HEK293 (cell line): ENCODE measurements at regions not wholly inside any gene's neighbourhood (a gene's known extent, or its start where the extent isn't known, plus 50 kb on each side); places are given as distances from the start of the nearest gene placed in this dataset.

Experiments
- GLI4 ChIP-seq: fragments of 450-650 bp; formaldehyde crosslinking; IDR thresholded peaks from 2 replicates; pipeline ENCODE4 v1.5.1; 2016; ENCODE audit warnings: missing biosample characterization, missing genetic modification characterization
- GLIS2 ChIP-seq: fragments of 450-650 bp; formaldehyde crosslinking; IDR thresholded peaks from 2 replicates; pipeline ENCODE4 v1.5.1; 2016; ENCODE audit warnings: missing biosample characterization, missing genetic modification characterization
- KLF16 ChIP-seq: fragments of 450-650 bp; formaldehyde crosslinking; IDR thresholded peaks from 2 replicates; pipeline ENCODE4 v1.5.1; 2017; ENCODE audit warnings: missing biosample characterization, missing genetic modification characterization
- TRIM28 ChIP-seq: IDR thresholded peaks from 2 replicates; pipeline ENCODE4 v1.6.1; 2011; ENCODE audit warnings: low read length, control low read depth, borderline replicate concordance
- ZNF10 ChIP-seq: fragments of 450-650 bp; formaldehyde crosslinking; IDR thresholded peaks from 2 replicates; pipeline ENCODE4 v1.5.1; 2017; ENCODE audit warnings: missing biosample characterization, missing genetic modification characterization
- ZNF132 ChIP-seq: fragments of 450-650 bp; formaldehyde crosslinking; IDR thresholded peaks from 2 replicates; pipeline ENCODE4 v1.5.1; 2017; ENCODE audit warnings: missing biosample characterization, missing genetic modification characterization, borderline replicate concordance
- ZNF221 ChIP-seq: fragments of 450-650 bp; formaldehyde crosslinking; IDR thresholded peaks from 2 replicates; pipeline ENCODE4 v1.5.1; 2017; ENCODE audit warnings: missing biosample characterization, missing genetic modification characterization, borderline replicate concordance
- ZNF354C ChIP-seq: fragments of 450-650 bp; formaldehyde crosslinking; IDR thresholded peaks from 2 replicates; pipeline ENCODE4 v1.5.1; 2016; ENCODE audit warnings: missing biosample characterization, missing genetic modification characterization, low read depth, borderline replicate concordance
- ZNF37A ChIP-seq: fragments of 450-650 bp; IDR thresholded peaks from 2 replicates; pipeline ENCODE4 v1.5.1; 2018; ENCODE audit warnings: missing biosample characterization, missing genetic modification characterization
- ZNF530 ChIP-seq: fragments of 450-650 bp; formaldehyde crosslinking; IDR thresholded peaks from 2 replicates; pipeline ENCODE4 v1.5.1; 2016; ENCODE audit warnings: low read depth, missing biosample characterization, missing genetic modification characterization
- ZNF544 ChIP-seq: fragments of 450-650 bp; formaldehyde crosslinking; IDR thresholded peaks from 2 replicates; pipeline ENCODE4 v1.5.0; 2017; ENCODE audit warnings: missing biosample characterization, missing genetic modification characterization
- ZNF549 ChIP-seq: fragments of 450-650 bp; IDR thresholded peaks from 2 replicates; pipeline ENCODE4 v1.5.1; 2018; ENCODE audit warnings: missing biosample characterization, missing genetic modification characterization, mild to moderate bottlenecking, inconsistent platforms, moderate library complexity
- ZNF677 ChIP-seq: fragments of 450-650 bp; IDR thresholded peaks from 2 replicates; pipeline ENCODE4 v1.5.0; 2018; ENCODE audit warnings: missing biosample characterization, mild to moderate bottlenecking, missing genetic modification characterization, moderate library complexity
- ZNF76 ChIP-seq: fragments of 450-650 bp; formaldehyde crosslinking; IDR thresholded peaks from 2 replicates; pipeline ENCODE4; 2016; ENCODE audit warnings: low read depth, missing biosample characterization, missing genetic modification characterization, borderline replicate concordance
- ZNF785 ChIP-seq: fragments of 450-650 bp; formaldehyde crosslinking; IDR thresholded peaks from 2 replicates; pipeline ENCODE4 v1.5.1; 2016; ENCODE audit warnings: missing biosample characterization, missing genetic modification characterization
- ZSCAN30 ChIP-seq: fragments of 450-650 bp; IDR thresholded peaks from 2 replicates; pipeline ENCODE4 v1.5.1; 2018; ENCODE audit warnings: missing biosample characterization, mild to moderate bottlenecking, missing genetic modification characterization, moderate library complexity
- TF ChIP-seq, protein P1 (sequence below): fragments of 450-650 bp; IDR thresholded peaks from 2 replicates; pipeline ENCODE4 v1.5.1; 2018; ENCODE audit warnings: missing biosample characterization, mild to moderate bottlenecking, missing genetic modification characterization
- TF ChIP-seq, protein P2 (sequence below): fragments of 450-650 bp; formaldehyde crosslinking; IDR thresholded peaks from 2 replicates; pipeline ENCODE4 v1.5.1; 2016; ENCODE audit warnings: missing biosample characterization, missing genetic modification characterization, borderline replicate concordance
- TF ChIP-seq, protein P3 (sequence below): fragments of 450-650 bp; formaldehyde crosslinking; IDR thresholded peaks from 2 replicates; pipeline ENCODE4 v1.5.1; 2017; ENCODE audit warnings: missing biosample characterization, missing genetic modification characterization
- TF ChIP-seq, protein P4 (sequence below): fragments of 450-650 bp; formaldehyde crosslinking; IDR thresholded peaks from 2 replicates; pipeline ENCODE4 v1.5.1; 2016; ENCODE audit warnings: missing biosample characterization, missing genetic modification characterization
- TF ChIP-seq, protein P5 (sequence below): fragments of 450-650 bp; formaldehyde crosslinking; IDR thresholded peaks from 2 replicates; pipeline ENCODE4 v1.5.1; 2016; ENCODE audit warnings: missing biosample characterization, missing genetic modification characterization
- TF ChIP-seq, protein P6 (sequence below): fragments of 450-650 bp; formaldehyde crosslinking; IDR thresholded peaks from 2 replicates; pipeline ENCODE4 v1.5.1; 2016; ENCODE audit warnings: missing biosample characterization, missing genetic modification characterization, borderline replicate concordance

DNA sequence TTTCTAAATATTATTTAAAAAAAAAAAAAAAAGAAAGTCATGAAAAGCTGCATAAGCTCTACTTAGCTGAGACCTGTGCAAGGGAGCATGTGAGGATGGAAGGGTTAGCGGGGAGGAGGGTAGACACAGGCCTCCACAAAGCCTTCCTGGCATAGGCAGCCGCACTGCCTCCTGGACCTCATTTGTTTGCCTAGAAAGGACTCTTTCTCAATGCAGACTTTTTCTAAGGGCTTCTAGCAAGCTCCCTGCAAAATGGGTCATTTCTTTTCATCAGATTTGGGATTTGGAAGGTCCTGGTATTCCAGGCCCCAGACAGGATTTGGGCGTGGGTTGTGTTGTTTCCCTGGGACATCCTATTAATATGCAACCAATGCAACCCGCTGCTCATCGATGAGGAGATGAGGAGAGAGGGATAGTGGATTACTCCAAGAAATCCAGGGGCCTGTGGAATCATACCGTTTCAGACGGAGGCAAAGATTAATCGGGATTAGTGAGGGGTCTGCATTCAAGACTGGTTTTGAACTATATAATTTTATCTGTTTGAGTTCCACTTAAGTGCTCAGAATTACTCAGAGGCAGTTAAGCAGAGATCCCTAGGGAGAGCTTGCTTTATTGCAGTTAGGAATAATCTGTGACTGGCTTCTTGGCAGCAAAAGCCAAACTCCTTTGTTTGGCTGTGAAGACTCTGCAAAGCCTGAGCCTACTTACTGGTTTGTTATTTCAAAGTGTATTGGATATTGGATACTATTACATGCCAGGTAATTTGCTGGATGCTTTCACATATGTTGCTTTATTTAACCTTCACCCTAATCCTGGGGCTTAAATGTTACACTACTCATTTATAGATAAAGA is 106.9 kb upstream of the NAV2 start (continued):
- TF ChIP-seq, protein P1, sequence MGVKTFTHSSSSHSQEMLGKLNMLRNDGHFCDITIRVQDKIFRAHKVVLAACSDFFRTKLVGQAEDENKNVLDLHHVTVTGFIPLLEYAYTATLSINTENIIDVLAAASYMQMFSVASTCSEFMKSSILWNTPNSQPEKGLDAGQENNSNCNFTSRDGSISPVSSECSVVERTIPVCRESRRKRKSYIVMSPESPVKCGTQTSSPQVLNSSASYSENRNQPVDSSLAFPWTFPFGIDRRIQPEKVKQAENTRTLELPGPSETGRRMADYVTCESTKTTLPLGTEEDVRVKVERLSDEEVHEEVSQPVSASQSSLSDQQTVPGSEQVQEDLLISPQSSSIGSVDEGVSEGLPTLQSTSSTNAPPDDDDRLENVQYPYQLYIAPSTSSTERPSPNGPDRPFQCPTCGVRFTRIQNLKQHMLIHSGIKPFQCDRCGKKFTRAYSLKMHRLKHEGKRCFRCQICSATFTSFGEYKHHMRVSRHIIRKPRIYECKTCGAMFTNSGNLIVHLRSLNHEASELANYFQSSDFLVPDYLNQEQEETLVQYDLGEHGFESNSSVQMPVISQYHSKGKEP (tag by site-specific recombination): peak; percentile 43; the same call in 1 of the 2 replicates
- TF ChIP-seq, protein P2, sequence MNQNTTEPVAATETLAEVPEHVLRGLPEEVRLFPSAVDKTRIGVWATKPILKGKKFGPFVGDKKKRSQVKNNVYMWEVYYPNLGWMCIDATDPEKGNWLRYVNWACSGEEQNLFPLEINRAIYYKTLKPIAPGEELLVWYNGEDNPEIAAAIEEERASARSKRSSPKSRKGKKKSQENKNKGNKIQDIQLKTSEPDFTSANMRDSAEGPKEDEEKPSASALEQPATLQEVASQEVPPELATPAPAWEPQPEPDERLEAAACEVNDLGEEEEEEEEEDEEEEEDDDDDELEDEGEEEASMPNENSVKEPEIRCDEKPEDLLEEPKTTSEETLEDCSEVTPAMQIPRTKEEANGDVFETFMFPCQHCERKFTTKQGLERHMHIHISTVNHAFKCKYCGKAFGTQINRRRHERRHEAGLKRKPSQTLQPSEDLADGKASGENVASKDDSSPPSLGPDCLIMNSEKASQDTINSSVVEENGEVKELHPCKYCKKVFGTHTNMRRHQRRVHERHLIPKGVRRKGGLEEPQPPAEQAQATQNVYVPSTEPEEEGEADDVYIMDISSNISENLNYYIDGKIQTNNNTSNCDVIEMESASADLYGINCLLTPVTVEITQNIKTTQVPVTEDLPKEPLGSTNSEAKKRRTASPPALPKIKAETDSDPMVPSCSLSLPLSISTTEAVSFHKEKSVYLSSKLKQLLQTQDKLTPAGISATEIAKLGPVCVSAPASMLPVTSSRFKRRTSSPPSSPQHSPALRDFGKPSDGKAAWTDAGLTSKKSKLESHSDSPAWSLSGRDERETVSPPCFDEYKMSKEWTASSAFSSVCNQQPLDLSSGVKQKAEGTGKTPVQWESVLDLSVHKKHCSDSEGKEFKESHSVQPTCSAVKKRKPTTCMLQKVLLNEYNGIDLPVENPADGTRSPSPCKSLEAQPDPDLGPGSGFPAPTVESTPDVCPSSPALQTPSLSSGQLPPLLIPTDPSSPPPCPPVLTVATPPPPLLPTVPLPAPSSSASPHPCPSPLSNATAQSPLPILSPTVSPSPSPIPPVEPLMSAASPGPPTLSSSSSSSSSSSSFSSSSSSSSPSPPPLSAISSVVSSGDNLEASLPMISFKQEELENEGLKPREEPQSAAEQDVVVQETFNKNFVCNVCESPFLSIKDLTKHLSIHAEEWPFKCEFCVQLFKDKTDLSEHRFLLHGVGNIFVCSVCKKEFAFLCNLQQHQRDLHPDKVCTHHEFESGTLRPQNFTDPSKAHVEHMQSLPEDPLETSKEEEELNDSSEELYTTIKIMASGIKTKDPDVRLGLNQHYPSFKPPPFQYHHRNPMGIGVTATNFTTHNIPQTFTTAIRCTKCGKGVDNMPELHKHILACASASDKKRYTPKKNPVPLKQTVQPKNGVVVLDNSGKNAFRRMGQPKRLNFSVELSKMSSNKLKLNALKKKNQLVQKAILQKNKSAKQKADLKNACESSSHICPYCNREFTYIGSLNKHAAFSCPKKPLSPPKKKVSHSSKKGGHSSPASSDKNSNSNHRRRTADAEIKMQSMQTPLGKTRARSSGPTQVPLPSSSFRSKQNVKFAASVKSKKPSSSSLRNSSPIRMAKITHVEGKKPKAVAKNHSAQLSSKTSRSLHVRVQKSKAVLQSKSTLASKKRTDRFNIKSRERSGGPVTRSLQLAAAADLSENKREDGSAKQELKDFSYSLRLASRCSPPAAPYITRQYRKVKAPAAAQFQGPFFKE: no peak
- TF ChIP-seq ZNF549 (tag by site-specific recombination): no peak
- no peak for TF ChIP-seq ZNF221 (tag by site-specific recombination)
- TF ChIP-seq, protein P3, sequence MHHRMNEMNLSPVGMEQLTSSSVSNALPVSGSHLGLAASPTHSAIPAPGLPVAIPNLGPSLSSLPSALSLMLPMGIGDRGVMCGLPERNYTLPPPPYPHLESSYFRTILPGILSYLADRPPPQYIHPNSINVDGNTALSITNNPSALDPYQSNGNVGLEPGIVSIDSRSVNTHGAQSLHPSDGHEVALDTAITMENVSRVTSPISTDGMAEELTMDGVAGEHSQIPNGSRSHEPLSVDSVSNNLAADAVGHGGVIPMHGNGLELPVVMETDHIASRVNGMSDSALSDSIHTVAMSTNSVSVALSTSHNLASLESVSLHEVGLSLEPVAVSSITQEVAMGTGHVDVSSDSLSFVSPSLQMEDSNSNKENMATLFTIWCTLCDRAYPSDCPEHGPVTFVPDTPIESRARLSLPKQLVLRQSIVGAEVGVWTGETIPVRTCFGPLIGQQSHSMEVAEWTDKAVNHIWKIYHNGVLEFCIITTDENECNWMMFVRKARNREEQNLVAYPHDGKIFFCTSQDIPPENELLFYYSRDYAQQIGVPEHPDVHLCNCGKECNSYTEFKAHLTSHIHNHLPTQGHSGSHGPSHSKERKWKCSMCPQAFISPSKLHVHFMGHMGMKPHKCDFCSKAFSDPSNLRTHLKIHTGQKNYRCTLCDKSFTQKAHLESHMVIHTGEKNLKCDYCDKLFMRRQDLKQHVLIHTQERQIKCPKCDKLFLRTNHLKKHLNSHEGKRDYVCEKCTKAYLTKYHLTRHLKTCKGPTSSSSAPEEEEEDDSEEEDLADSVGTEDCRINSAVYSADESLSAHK: 0 out of 2 replicates have a peak, but pooled peaks have one; percentile 32
- TF ChIP-seq TRIM28: peak; percentile 34; the same call in 1 of the 2 replicates
- TF ChIP-seq GLI4 (tag by site-specific recombination): no peak
- no peak for TF ChIP-seq GLIS2 (tag by site-specific recombination)
- no peak for TF ChIP-seq ZNF76 (tag by site-specific recombination)
- no peak for TF ChIP-seq ZNF785 (tag by site-specific recombination)
- TF ChIP-seq ZNF132: no peak
- TF ChIP-seq, protein P4, sequence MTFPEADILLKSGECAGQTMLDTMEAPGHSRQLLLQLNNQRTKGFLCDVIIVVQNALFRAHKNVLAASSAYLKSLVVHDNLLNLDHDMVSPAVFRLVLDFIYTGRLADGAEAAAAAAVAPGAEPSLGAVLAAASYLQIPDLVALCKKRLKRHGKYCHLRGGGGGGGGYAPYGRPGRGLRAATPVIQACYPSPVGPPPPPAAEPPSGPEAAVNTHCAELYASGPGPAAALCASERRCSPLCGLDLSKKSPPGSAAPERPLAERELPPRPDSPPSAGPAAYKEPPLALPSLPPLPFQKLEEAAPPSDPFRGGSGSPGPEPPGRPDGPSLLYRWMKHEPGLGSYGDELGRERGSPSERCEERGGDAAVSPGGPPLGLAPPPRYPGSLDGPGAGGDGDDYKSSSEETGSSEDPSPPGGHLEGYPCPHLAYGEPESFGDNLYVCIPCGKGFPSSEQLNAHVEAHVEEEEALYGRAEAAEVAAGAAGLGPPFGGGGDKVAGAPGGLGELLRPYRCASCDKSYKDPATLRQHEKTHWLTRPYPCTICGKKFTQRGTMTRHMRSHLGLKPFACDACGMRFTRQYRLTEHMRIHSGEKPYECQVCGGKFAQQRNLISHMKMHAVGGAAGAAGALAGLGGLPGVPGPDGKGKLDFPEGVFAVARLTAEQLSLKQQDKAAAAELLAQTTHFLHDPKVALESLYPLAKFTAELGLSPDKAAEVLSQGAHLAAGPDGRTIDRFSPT (tag by site-specific recombination): no peak
- TF ChIP-seq ZNF37A (tag by site-specific recombination): no peak
- no peak for TF ChIP-seq ZNF530 (tag by site-specific recombination)
- no peak for TF ChIP-seq ZNF10 (tag by site-specific recombination)
- TF ChIP-seq, protein P5, sequence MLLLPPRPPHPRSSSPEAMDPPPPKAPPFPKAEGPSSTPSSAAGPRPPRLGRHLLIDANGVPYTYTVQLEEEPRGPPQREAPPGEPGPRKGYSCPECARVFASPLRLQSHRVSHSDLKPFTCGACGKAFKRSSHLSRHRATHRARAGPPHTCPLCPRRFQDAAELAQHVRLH (tag by site-specific recombination): peak; percentile 20; the same call in 1 of the 2 replicates
- no peak for TF ChIP-seq ZSCAN30
- TF ChIP-seq ZNF354C (tag by site-specific recombination): no peak
- TF ChIP-seq KLF16: no peak
- no peak for TF ChIP-seq ZNF677 (tag by site-specific recombination)
- TF ChIP-seq, protein P6, sequence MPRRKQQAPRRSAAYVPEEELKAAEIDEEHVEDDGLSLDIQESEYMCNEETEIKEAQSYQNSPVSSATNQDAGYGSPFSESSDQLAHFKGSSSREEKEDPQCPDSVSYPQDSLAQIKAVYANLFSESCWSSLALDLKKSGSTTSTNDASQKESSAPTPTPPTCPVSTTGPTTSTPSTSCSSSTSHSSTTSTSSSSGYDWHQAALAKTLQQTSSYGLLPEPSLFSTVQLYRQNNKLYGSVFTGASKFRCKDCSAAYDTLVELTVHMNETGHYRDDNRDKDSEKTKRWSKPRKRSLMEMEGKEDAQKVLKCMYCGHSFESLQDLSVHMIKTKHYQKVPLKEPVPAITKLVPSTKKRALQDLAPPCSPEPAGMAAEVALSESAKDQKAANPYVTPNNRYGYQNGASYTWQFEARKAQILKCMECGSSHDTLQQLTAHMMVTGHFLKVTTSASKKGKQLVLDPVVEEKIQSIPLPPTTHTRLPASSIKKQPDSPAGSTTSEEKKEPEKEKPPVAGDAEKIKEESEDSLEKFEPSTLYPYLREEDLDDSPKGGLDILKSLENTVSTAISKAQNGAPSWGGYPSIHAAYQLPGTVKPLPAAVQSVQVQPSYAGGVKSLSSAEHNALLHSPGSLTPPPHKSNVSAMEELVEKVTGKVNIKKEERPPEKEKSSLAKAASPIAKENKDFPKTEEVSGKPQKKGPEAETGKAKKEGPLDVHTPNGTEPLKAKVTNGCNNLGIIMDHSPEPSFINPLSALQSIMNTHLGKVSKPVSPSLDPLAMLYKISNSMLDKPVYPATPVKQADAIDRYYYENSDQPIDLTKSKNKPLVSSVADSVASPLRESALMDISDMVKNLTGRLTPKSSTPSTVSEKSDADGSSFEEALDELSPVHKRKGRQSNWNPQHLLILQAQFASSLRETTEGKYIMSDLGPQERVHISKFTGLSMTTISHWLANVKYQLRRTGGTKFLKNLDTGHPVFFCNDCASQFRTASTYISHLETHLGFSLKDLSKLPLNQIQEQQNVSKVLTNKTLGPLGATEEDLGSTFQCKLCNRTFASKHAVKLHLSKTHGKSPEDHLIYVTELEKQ (tag by site-specific recombination): peak; percentile 14; the same call in 1 of the 2 replicates
- TF ChIP-seq ZNF544 (tag by site-specific recombination): no peak
